ENCODE measurements at regions not wholly inside any gene's neighbourhood (a gene's known extent, or its start where the extent isn't known, plus 50 kb on each side); places are given as distances from the start of the nearest gene placed in this dataset.

- no peak for TF ChIP-seq CTCF (IDR thresholded peaks at IDR 0.05; ENCODE audit: control extremely low read depth, extremely low read depth, low read depth, missing control alignments)
- POLR2A ChIA-PET: no interaction called here
- no peak for DNase-seq (ENCODE audit: extremely low spot score)
- CTCF ChIA-PET: interaction anchor here (0.9 kb wide), 1 partner anchor 11 kb away, joined by 5 read pairs; no protein-coding TSS in a partner anchor
Observed at GRCh38 chr3:117404730-117405129, 695.2 kb downstream of the TUSC7 start.

GRCh38 chr3:117405359-117405758 is 695.8 kb downstream of the TUSC7 start:
- ChIA-PET CTCF (no interaction called here), POLR2A (no interaction called here)
- DNase-seq (ENCODE audit: extremely low spot score): no peak
- no peak for TF ChIP-seq CTCF (IDR thresholded peaks at IDR 0.05; ENCODE audit: control extremely low read depth, extremely low read depth, low read depth, missing control alignments)

GRCh38 chr3:117407317-117407716 is 697.7 kb downstream of the TUSC7 start:
- ChIA-PET POLR2A (no interaction called here), CTCF (interaction anchor here (1.1 kb wide), 1 partner anchor 9 kb away, joined by 5 read pairs; no protein-coding TSS in a partner anchor)
- peak; percentile 3 for DNase-seq (ENCODE audit: extremely low spot score)
- peak; percentile 31 for TF ChIP-seq CTCF (IDR thresholded peaks at IDR 0.05; ENCODE audit: control extremely low read depth, extremely low read depth, low read depth, missing control alignments)

- CTCF ChIA-PET: no interaction called here
- POLR2A ChIA-PET: no interaction called here
- TF ChIP-seq CTCF (IDR thresholded peaks at IDR 0.05; ENCODE audit: control extremely low read depth, extremely low read depth, low read depth, missing control alignments): no peak
- DNase-seq (ENCODE audit: extremely low spot score): no peak
Observed at GRCh38 chr3:117408811-117409210, 699.2 kb downstream of the TUSC7 start.

- ChIA-PET CTCF (no interaction called here), POLR2A (no interaction called here)
- no peak for TF ChIP-seq CTCF (IDR thresholded peaks at IDR 0.05; ENCODE audit: control extremely low read depth, extremely low read depth, low read depth, missing control alignments)
- no peak for DNase-seq (ENCODE audit: extremely low spot score)
Observed at GRCh38 chr3:117409256-117409655, 699.7 kb downstream of the TUSC7 start.

GRCh38 chr3:117409701-117410459 is 700.3 kb downstream of the TUSC7 start:
- ChIA-PET CTCF (interaction anchor here (2.5 kb wide), 1 partner anchor 12 kb away, joined by 8 read pairs; no protein-coding TSS in a partner anchor), POLR2A (no interaction called here)
- TF ChIP-seq CTCF (IDR thresholded peaks at IDR 0.05; ENCODE audit: control extremely low read depth, extremely low read depth, low read depth, missing control alignments): no peak
- DNase-seq (ENCODE audit: extremely low spot score): no peak
